Karpas-422 (cell line): ENCODE measurements at regions not wholly inside any gene's neighbourhood (a gene's known extent, or its start where the extent isn't known, plus 50 kb on each side); places are given as distances from the start of the nearest gene placed in this dataset.
A peak's percentile ranks its signal among the peaks of the same experiment; 100 is the strongest.

Experiments
- DNase-seq: peaks from one replicate; pipeline ENCODE4 v3.0.0-alpha.2; 2015
- H2AFZ ChIP-seq: fragments of 200-600 bp; sonication (generic); 2 replicates; pipeline ENCODE4 v1.6.1; 2014; ENCODE audit warnings: antibody characterized with exemption, low read length, mixed read lengths
- H3K27ac ChIP-seq: fragments of 200-600 bp; sonication (generic); 2 replicates; pipeline ENCODE4 v1.5.1; 2014; ENCODE audit warnings: mild to moderate bottlenecking, low read length, moderate library complexity
- H3K27me3 ChIP-seq: fragments of 200-600 bp; sonication (generic); 2 replicates; pipeline ENCODE4 v1.6.1; 2014; ENCODE audit warnings: low read length, mixed read lengths
- H3K36me3 ChIP-seq: fragments of 200-600 bp; sonication (generic); 2 replicates; pipeline ENCODE4 v1.6.1; 2014; ENCODE audit warnings: low read length, mixed read lengths; ENCODE audit not compliant: insufficient read depth
- H3K4me1 ChIP-seq: fragments of 200-600 bp; sonication (generic); 2 replicates; pipeline ENCODE4 v1.6.1; 2014; ENCODE audit warnings: mild to moderate bottlenecking, low read length, mixed read lengths
- H3K4me2 ChIP-seq: fragments of 200-600 bp; sonication (generic); 2 replicates; pipeline ENCODE4 v1.6.1; 2014; ENCODE audit warnings: low read length, low read depth, mild to moderate bottlenecking; ENCODE audit not compliant: poor library complexity, severe bottlenecking
- H3K4me3 ChIP-seq: fragments of 200-600 bp; sonication (generic); 2 replicates; pipeline ENCODE4 v1.5.1; 2014; ENCODE audit warnings: mild to moderate bottlenecking, antibody characterized with exemption, low read length, mixed read lengths
- H3K79me2 ChIP-seq: fragments of 200-600 bp; sonication (generic); 2 replicates; pipeline ENCODE4 v1.6.1; 2014; ENCODE audit warnings: mild to moderate bottlenecking, low read length, mixed read lengths
- H3K9ac ChIP-seq: fragments of 200-600 bp; sonication (generic); 2 replicates; pipeline ENCODE4 v1.6.0; 2014; ENCODE audit warnings: low read length
- H3K9me2 ChIP-seq: fragments of 200-600 bp; sonication (generic), shearing (Covaris generic); replicated peaks from 2 replicates; pipeline ENCODE4 v1.6.0; 2014; ENCODE audit warnings: mild to moderate bottlenecking, low read length, moderate library complexity; ENCODE audit not compliant: insufficient read depth
- H3K9me3 ChIP-seq: fragments of 300-700, 200-600 bp; sonication (generic); 2 replicates; pipeline ENCODE4 v1.6.1; 2014; ENCODE audit warnings: low read length, mixed read lengths
- H4K20me1 ChIP-seq: fragments of 200-600 bp; sonication (generic); 2 replicates; pipeline ENCODE4 v1.6.1; 2014; ENCODE audit warnings: mild to moderate bottlenecking, antibody characterized with exemption, low read length, low read depth; ENCODE audit not compliant: insufficient read depth

GRCh38 chr20:22374678-22375590 lies 209.4 kb downstream of the FOXA2 start:
- no peaks in the 10 kb centered on the region for H3K9me3 ChIP-seq
- DNase-seq: no peak

DNA sequence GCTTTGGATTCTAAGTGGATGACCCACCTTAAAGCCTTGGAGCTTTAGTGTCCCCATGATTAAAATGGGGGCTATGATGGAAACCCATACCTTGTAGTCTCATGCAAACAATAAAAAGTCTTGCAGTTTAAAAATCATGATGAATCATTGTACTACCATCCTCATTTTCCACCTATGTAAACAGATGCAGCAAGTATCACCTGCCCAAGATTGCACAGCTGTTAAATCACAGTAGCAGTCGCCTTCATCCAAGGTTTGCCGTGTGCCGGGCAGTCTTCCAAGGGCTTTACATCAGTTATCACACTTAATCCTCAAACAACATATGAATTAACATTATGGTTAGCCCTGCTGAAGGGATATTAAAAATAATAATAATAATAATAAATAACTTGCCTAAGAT lies 210.3 kb downstream of the FOXA2 start:
- no peak for DNase-seq
- Histone ChIP-seq H3K79me2 (no peaks in the 10 kb centered on the region), H3K4me1 (peaks cover 7% of the 10 kb centered on the region), H3K9me3 (no peaks in the 10 kb centered on the region), H3K27ac (no peak overlapping the region), H3K9me2 (no peaks in the 10 kb centered on the region), H2AFZ (no peak overlapping the region), H4K20me1 (no peaks in the 10 kb centered on the region), H3K4me3 (no peak overlapping the region), H3K9ac (no peak overlapping the region), H3K36me3 (no peaks in the 10 kb centered on the region), H3K4me2 (no peak overlapping the region), H3K27me3 (no peaks in the 10 kb centered on the region)

More at GRCh38 chr20:22374678-22375590, 209.4 kb downstream of the FOXA2 start:
- no peaks in the 10 kb centered on the region for H4K20me1 ChIP-seq
- H3K27me3 ChIP-seq: no peaks in the 10 kb centered on the region
- H3K4me3 ChIP-seq: no peak overlapping the region
- H3K4me2 ChIP-seq: no peak overlapping the region
- H3K9me2 ChIP-seq: no peaks in the 10 kb centered on the region
- H3K36me3 ChIP-seq: no peaks in the 10 kb centered on the region
- H2AFZ ChIP-seq: no peak overlapping the region
- H3K4me1 ChIP-seq: peaks cover 7% of the 10 kb centered on the region
- H3K27ac ChIP-seq: no peak overlapping the region
- no peaks in the 10 kb centered on the region for H3K79me2 ChIP-seq
- no peak overlapping the region for H3K9ac ChIP-seq

GRCh38 chr20:22373164-22373895 lies 211.0 kb downstream of the FOXA2 start:
- no peak for DNase-seq
- no peaks in the 10 kb centered on the region for H3K79me2 ChIP-seq
- H3K4me3 ChIP-seq: no peak overlapping the region
- no peaks in the 10 kb centered on the region for H3K9me2 ChIP-seq
- H3K27me3 ChIP-seq: no peaks in the 10 kb centered on the region
- no peak overlapping the region for H3K4me2 ChIP-seq
- no peak overlapping the region for H3K9ac ChIP-seq
- H3K27ac ChIP-seq: no peak overlapping the region
- no peaks in the 10 kb centered on the region for H4K20me1 ChIP-seq
- H2AFZ ChIP-seq: no peak overlapping the region
- no peaks in the 10 kb centered on the region for H3K36me3 ChIP-seq
- H3K9me3 ChIP-seq: no peaks in the 10 kb centered on the region
- peaks cover 7% of the 10 kb centered on the region for H3K4me1 ChIP-seq

DNA sequence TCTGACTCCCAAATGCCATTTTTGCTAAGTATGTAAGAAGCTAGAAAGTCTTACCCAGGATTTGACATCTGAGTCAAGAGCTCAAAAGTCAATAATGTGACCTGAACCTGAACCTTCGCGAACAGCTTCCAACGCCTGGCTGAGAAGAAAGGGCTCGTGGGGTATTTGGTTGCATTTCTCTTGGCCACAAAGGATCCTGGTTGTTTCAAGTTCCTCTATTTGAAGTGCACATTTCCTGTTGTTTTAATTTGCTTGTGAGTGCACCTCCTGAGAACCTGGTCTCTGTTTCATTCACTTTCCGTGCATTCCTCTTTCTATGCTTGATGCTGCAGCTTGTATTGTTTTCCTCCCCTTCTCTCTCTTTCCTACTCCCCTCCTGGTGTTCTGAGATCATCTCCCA lies 212.5 kb downstream of the FOXA2 start:
- Histone ChIP-seq H2AFZ (no peak overlapping the region), H4K20me1 (no peaks in the 10 kb centered on the region), H3K36me3 (no peaks in the 10 kb centered on the region), H3K9ac (no peak overlapping the region), H3K4me1 (peaks cover 7% of the 10 kb centered on the region), H3K9me3 (no peaks in the 10 kb centered on the region), H3K9me2 (no peaks in the 10 kb centered on the region), H3K27me3 (no peaks in the 10 kb centered on the region), H3K79me2 (no peaks in the 10 kb centered on the region), H3K27ac (no peak overlapping the region), H3K4me2 (no peak overlapping the region), H3K4me3 (no peak overlapping the region)
- DNase-seq: peak; percentile 55

DNA sequence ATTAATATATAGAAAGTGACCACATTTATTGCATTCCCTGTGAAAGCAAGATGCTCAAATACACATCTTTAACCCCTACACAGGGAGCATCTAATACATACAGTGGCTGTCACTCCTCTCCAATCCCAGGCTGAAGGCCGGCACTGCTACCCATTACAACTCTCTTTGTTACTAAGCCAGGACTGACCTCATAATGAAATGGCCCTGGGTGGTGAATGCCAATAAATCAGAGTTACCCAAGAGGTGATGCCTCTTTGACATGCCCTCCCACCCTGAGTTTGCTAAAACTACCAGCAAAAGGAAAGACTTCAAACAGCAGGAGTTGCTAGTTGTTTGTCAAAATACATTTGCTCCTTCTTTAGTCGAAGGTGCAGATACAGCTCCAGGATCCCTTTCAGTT lies 214.2 kb downstream of the FOXA2 start:
- Histone ChIP-seq H3K27me3 (no peaks in the 10 kb centered on the region), H3K9me3 (no peaks in the 10 kb centered on the region), H3K27ac (no peak overlapping the region), H3K79me2 (no peaks in the 10 kb centered on the region), H3K4me2 (no peak overlapping the region), H4K20me1 (no peaks in the 10 kb centered on the region), H3K9ac (no peak overlapping the region), H3K4me3 (no peak overlapping the region), H2AFZ (no peak overlapping the region), H3K4me1 (peaks cover 7% of the 10 kb centered on the region), H3K36me3 (no peaks in the 10 kb centered on the region), H3K9me2 (no peaks in the 10 kb centered on the region)
- no peak for DNase-seq

DNA sequence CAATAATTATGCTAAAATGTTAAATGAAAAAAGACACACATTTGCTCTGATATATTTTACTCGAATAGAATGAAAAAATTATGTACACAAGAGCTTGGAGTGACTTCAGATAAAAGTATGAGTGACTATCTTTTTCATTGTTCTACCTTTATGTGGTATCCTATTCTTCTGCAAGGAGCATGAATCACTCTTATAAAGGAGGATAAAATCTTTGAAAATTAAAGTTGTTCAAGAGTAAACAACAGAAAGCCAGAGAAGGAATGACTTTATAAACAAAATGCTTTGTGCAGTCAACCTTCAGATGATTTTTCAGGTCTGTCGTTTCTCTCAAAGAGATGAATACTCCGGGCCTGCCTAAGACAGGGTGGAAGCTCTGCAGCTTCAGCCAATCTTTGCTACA lies 215.3 kb downstream of the FOXA2 start:
- Histone ChIP-seq H3K9ac (no peak overlapping the region), H3K27me3 (no peaks in the 10 kb centered on the region), H3K9me2 (no peaks in the 10 kb centered on the region), H3K9me3 (no peaks in the 10 kb centered on the region), H3K4me3 (no peak overlapping the region), H4K20me1 (no peaks in the 10 kb centered on the region), H3K4me2 (no peak overlapping the region), H3K79me2 (no peaks in the 10 kb centered on the region), H3K36me3 (no peaks in the 10 kb centered on the region), H2AFZ (no peak overlapping the region), H3K27ac (no peak overlapping the region), H3K4me1 (peaks cover 7% of the 10 kb centered on the region)
- DNase-seq: no peak

GRCh38 chr20:22368235-22368634 lies 216.1 kb downstream of the FOXA2 start:
- Histone ChIP-seq H3K9me2 (no peaks in the 10 kb centered on the region), H3K9me3 (no peaks in the 10 kb centered on the region), H3K79me2 (no peaks in the 10 kb centered on the region), H4K20me1 (no peaks in the 10 kb centered on the region), H3K9ac (no peak overlapping the region), H3K36me3 (no peaks in the 10 kb centered on the region), H2AFZ (no peak overlapping the region), H3K4me2 (no peak overlapping the region), H3K27ac (no peak overlapping the region), H3K4me3 (no peak overlapping the region), H3K4me1 (peaks cover 7% of the 10 kb centered on the region), H3K27me3 (no peaks in the 10 kb centered on the region)
- no peak for DNase-seq

- Histone ChIP-seq H2AFZ (no peak overlapping the region), H4K20me1 (no peaks in the 10 kb centered on the region), H3K9me3 (no peaks in the 10 kb centered on the region), H3K4me2 (no peak overlapping the region), H3K4me3 (no peak overlapping the region), H3K27me3 (no peaks in the 10 kb centered on the region), H3K9ac (no peak overlapping the region), H3K36me3 (no peaks in the 10 kb centered on the region), H3K4me1 (peaks cover 1% of the 10 kb centered on the region), H3K27ac (no peak overlapping the region), H3K79me2 (no peaks in the 10 kb centered on the region), H3K9me2 (no peaks in the 10 kb centered on the region)
- DNase-seq: no peak
Observed at GRCh38 chr20:22366631-22367030, 217.7 kb downstream of the FOXA2 start.
